ENCODE measurements at regions not wholly inside any gene's neighbourhood (a gene's known extent, or its start where the extent isn't known, plus 50 kb on each side); places are given as distances from the start of the nearest gene placed in this dataset.
"Not testable (repeated sequence)": the region's sequence is repeated elsewhere in the genome, so short reads cannot be mapped to it uniquely, and the experiment has no call there.

GRCh38 chr14:19267636-19268035 is 166.5 kb downstream of the POTEG start:
- not testable (repeated sequence) for TF ChIP-seq CTCF (IDR thresholded peaks at IDR 0.05; ENCODE audit: low read depth, low read length); MAX (IDR thresholded peaks at IDR 0.05; ENCODE audit: low read depth, low read length); POLR2A (IDR thresholded peaks at IDR 0.05; ENCODE audit: extremely low read depth, insufficient read length)
